Left lung (tissue), 4 donors: ENCODE measurements at regions not wholly inside any gene's neighbourhood (a gene's known extent, or its start where the extent isn't known, plus 50 kb on each side); places are given as distances from the start of the nearest gene placed in this dataset.

Experiments
- ATAC-seq: fragments of 200-7000 bp; cut with Tn5 transposase; one replicate; pipeline ENCODE4 v1.9.1; 2020; ENCODE audit warnings: moderate library complexity
- DNase-seq, 4 donors: peaks; one replicate each; pipeline ENCODE4 v3.0.0-alpha.2; 2013 to 2020
- H3K27ac ChIP-seq, 2 donors: fragments of 200-600 bp; sonication (generic) in 1 of 2; one replicate each; pipeline versions ENCODE4 v1.5.0 to v1.8.0; 2020 to 2021
- H3K27me3 ChIP-seq, 2 donors: fragments of 200-600 bp; sonication (generic) in 1 of 2; one replicate each; pipeline versions ENCODE4 v1.5.0 to v1.8.0; 2020 to 2021
- H3K36me3 ChIP-seq, 2 donors: fragments of 200-600 bp; sonication (generic) in 1 of 2; one replicate each; pipeline versions ENCODE4 v1.5.0 to v1.8.0; 2020 to 2021
- H3K4me1 ChIP-seq, 2 donors: fragments of 200-600 bp; one replicate each; pipeline ENCODE4 v1.8.0; 2021
- H3K4me3 ChIP-seq, 2 donors: fragments of 200-600 bp; sonication (generic) in 1 of 2; one replicate each; pipeline versions ENCODE4 v1.5.0 to v1.8.0; 2020 to 2021; ENCODE audit warnings: mild to moderate bottlenecking in 1 of 2
- H3K9me3 ChIP-seq, 2 donors: fragments of 200-600 bp; sonication (generic) in 1 of 2; one replicate each; pipeline versions ENCODE4 v1.5.0 to v1.8.0; 2020 to 2021
- CTCF ChIP-seq, 2 donors: fragments of 200-600 bp; sonication (generic) in 1 of 2; IDR thresholded peaks; one replicate each; pipeline versions ENCODE4 v1.5.0 to v1.8.0; 2021; ENCODE audit warnings: antibody characterized with exemption in 2 of 2
- intact Hi-C, 2 donors: fragments of 100-400 bp; cut with DNase I; formaldehyde crosslinking; loops; one replicate each; pipeline versions ENCODE4 v1.11.2 to v1.14.2; 2022
- donor health status: DM: no; HTN: yes; CAD: no.
- donor health status: DM: no; HTN: no; CAD: no.

DNA sequence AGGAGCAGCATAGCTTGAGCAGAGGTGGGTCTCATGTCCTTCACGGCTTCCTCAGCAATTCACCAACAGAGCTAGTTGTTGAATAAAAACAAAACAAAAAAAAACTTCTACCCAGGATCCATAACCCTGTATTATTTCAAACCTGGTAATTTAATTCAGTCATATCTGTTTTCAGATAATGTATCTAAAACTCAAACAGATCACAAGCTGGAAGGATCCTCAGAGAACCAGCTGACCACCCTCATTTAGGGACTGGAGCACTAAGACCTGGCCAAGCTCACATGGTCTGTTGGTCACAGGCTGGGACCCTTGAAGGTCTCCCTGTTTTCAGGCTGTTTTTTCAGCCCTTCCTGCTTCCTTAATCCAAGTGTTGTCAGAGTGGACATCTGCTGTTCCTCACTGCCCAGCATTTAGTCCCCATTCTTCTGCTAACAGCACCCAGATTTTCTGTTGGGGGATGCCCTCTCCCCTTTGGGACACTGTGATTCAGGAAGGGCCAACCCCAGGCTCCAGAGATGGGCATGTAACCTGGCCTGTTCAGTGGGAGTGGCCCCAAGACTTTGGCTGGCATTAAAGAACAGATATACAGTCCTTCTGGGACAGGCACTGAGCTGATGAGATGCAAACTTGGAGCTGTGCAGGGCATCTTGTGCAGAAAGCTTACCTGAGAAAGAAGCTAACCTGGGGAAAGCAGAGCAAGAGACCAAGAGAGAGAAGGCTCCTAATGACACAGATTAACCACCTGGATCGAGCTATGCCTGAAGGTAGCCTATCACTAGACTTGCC, 78.8 kb upstream of the SPATA12 start:
- Histone ChIP-seq H3K36me3 (no peaks in the 10 kb centered on the region), H3K4me3 (no peak overlapping the region), H3K4me1 (peaks cover 6 to 17% of the 10 kb centered on the region in 2 donors), H3K27ac (peak overlapping the region; percentile 33 to 44), H3K9me3 (no peaks in the 10 kb centered on the region), H3K27me3 (no peaks in the 10 kb centered on the region)
- no peak for ATAC-seq
- no peak for TF ChIP-seq CTCF (IDR thresholded peaks at IDR 0.05)
- intact Hi-C loops: loop anchor here (5.0 to 10.0 kb wide), 2 partner anchors 179 to 277 kb away; partner anchors contain the start of gene ARHGEF3 (in 1 of the 2)
- no peak for DNase-seq

DNA sequence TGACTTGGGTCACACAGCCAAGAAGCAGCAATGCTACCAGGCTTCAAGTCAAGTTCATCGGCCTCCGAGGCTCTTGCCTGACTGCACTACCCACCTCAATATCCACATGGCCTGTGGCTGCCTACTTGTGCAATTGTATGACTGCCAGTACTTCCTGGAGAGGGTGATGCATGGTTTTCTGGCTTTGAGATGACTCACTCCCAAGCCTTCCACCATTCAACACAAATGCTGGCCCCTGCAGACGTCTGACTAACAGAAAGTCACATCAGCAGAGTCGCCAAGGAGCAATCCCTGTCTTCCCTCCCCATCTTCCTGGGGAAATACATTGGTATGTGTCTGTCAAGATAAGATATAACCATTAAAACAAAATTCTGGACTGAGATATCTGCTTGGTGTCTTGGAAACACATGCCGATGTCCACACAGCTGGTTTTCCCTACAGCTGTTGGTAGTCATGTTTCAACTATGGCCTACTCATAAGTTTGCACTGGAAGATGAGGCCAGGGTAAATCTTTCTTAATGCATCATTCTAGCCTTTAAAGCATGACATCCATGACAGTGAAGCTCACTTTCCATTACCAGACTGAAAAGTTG, 79.6 kb upstream of the SPATA12 start:
- TF ChIP-seq CTCF (IDR thresholded peaks at IDR 0.05): no peak
- intact Hi-C loops: loop anchor here (5.0 to 10.0 kb wide), 2 partner anchors 179 to 276 kb away; partner anchors contain the start of gene ARHGEF3 (in 1 of the 2)
- DNase-seq (peak in 2 of 4 donors; percentile 53 to 59), ATAC-seq (peak; percentile 90)
- no peaks in the 10 kb centered on the region for H3K36me3 ChIP-seq
- H3K27ac ChIP-seq: peak overlapping the region; percentile 33 to 44
- H3K9me3 ChIP-seq: no peaks in the 10 kb centered on the region
- H3K4me1 ChIP-seq: peaks cover 6 to 17% of the 10 kb centered on the region in 2 donors
- no peak overlapping the region for H3K4me3 ChIP-seq
- no peaks in the 10 kb centered on the region for H3K27me3 ChIP-seq

DNA sequence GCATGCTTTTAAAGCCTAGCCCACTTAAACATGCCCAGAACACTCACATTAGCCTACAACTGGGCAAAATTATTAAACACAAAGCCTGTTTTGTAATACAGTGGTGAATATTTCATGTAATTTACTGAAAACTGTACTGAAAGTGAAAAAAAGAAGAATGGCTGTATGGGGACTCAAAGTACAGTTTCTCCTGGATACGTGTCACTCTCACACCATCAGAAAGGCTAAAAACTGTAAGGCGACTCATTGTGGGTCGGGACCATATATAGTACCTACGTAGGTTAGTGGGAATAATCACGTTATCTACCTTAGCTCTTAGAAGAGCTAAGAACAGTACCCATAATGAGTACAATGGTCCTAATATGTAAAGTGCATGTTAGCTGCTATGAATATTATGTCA, 80.2 kb upstream of the SPATA12 start:
- H3K27me3 ChIP-seq: no peaks in the 10 kb centered on the region
- H3K4me3 ChIP-seq: no peak overlapping the region
- intact Hi-C loops: loop anchor here (5.0 to 10.0 kb wide), 2 partner anchors 178 to 275 kb away; partner anchors contain the start of gene ARHGEF3 (in 1 of the 2)
- ATAC-seq (no peak), DNase-seq (no peak)
- H3K9me3 ChIP-seq: no peaks in the 10 kb centered on the region
- H3K27ac ChIP-seq: no peak overlapping the region
- no peaks in the 10 kb centered on the region for H3K36me3 ChIP-seq
- no peak for TF ChIP-seq CTCF (IDR thresholded peaks at IDR 0.05)
- H3K4me1 ChIP-seq: peaks cover 6 to 14% of the 10 kb centered on the region in 2 donors

GRCh38 chr3:56979791-56980190, 80.7 kb upstream of the SPATA12 start:
- Histone ChIP-seq H3K4me1 (peaks cover 6 to 14% of the 10 kb centered on the region in 2 donors), H3K9me3 (no peaks in the 10 kb centered on the region), H3K27me3 (no peaks in the 10 kb centered on the region), H3K4me3 (no peak overlapping the region), H3K36me3 (no peaks in the 10 kb centered on the region), H3K27ac (no peak overlapping the region)
- ATAC-seq (no peak), DNase-seq (no peak)
- no peak for TF ChIP-seq CTCF (IDR thresholded peaks at IDR 0.05)
- intact Hi-C loops: loop anchor here (5.0 to 10.0 kb wide), 2 partner anchors 177 to 275 kb away; partner anchors contain the start of gene ARHGEF3 (in 1 of the 2)

DNA sequence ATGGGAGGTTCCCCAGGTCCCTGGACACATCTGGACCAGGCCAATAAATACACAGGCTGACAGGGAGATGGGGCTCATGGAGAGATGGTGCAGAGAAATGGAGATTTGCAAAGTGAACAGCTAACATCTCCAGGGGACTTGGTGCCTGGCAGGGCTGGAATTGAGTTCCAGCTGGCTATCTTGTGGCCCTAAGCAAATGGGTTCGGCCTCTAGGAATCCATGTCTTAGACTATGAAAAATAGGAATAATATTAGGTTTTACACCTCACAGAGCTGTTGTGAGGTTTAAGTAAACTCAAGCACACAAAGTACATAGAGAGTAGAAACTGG, 82.9 kb upstream of the SPATA12 start:
- TF ChIP-seq CTCF (IDR thresholded peaks at IDR 0.05): no peak
- no peak overlapping the region for H3K27ac ChIP-seq
- no peak overlapping the region for H3K4me3 ChIP-seq
- H3K27me3 ChIP-seq: no peaks in the 10 kb centered on the region
- no peaks in the 10 kb centered on the region for H3K9me3 ChIP-seq
- intact Hi-C loops: no loop called here
- DNase-seq: no peak
- ATAC-seq: no peak
- H3K4me1 ChIP-seq: peaks cover 6 to 14% of the 10 kb centered on the region in 2 donors
- H3K36me3 ChIP-seq: no peaks in the 10 kb centered on the region
